ENCODE measurements at regions not wholly inside any gene's neighbourhood (a gene's known extent, or its start where the extent isn't known, plus 50 kb on each side); places are given as distances from the start of the nearest gene placed in this dataset.
"Not testable (repeated sequence)": the region's sequence is repeated elsewhere in the genome, so short reads cannot be mapped to it uniquely, and the experiment has no call there.

- no peak for DNase-seq
These were observed 293.4 kb upstream of the NR3C2 start for GRCh38 chr4:148735432-148736155.

DNA sequence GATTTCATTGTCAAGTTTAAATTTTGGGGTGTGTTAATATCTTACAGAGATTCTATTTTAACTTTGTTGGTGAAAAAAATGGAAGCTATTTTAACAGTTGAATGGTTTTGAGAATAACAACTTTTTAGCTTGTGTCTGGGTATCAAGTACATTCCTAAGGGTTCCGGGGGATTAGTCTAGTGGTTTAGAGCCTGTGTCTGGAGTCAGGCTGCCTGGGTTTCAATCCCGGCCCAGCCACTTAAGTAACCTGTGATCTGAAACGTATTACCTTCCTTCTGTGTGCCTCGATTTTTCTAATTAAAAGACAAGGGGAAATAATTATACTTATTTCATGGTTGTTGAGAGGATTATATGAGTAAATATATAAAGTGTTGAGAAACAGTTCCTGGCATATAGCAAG lies 288.6 kb upstream of the NR3C2 start:
- no peak for DNase-seq

GRCh38 chr4:148730082-148730640 lies 287.9 kb upstream of the NR3C2 start:
- no peak for DNase-seq

DNA sequence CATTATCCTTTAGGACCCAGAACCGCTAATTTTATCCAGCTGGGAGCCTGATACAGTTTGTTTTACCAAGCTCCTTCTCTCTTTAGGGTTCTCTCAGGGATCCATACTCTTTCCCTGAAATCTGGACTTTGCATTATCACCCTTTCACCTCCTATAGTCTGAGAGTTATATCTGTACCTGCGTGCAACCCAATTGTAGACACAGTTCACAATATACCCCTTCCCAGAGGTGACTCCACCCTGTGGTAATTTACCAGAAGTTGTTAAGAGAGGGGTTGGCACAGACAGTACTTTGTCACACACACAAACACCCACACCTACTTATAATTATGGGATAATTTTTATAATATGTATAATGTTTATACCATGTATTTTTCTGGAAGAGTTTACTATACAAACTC lies 275.8 kb upstream of the NR3C2 start:
- DNase-seq: no peak

DNA sequence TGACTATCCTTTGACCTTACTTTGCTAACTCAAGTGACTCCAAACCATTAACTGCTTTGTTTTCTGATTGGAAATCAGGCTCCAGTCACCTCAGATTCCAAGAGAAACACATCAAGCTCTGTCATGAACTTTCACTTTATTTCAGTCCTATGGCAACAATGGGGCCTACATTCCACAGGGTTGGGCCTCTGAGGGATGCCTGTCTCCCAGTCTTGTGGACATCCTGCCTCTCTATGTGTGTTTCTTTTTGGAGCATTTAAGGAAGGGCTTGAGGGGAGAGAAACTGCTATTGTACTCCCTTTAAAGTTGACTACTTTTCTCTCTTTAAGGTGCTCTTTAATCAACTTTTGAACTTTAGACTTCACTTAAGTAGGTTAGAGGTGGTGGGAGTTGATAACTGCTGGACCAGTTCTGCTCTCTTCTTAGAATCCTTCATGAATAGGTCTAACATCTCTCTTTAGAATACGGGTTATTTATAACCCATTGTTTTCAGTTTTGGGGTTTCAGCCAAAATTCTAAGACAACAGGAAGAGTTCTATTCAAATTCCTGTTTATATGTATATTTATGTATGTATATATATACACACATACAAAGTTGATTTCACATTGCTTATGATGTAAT lies 274.3 kb upstream of the NR3C2 start:
- DNase-seq: no peak

GRCh38 chr4:148704291-148704690 lies 262.1 kb upstream of the NR3C2 start:
- no peak for DNase-seq

DNA sequence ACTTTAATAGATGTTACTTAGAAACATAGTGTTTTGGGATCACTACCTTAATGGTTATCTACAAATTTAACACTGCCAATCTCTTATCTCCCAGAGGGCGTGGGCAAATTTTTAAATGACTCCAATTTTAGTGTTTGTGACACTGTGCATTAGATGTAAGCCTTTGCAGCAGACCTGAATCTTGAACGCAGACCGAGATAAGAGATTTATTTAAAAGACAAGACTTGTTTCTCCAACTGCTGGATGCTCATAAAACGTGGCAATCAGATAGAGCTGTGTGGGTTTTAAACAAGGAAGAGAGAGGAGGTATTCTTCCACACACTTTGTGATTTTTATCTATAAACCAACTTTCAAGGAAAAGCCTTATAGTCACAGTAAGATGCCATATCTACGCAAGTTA lies 252.5 kb upstream of the NR3C2 start:
- no peak for DNase-seq

GRCh38 chr4:148693913-148694649 lies 251.9 kb upstream of the NR3C2 start:
- no peak for DNase-seq

DNA sequence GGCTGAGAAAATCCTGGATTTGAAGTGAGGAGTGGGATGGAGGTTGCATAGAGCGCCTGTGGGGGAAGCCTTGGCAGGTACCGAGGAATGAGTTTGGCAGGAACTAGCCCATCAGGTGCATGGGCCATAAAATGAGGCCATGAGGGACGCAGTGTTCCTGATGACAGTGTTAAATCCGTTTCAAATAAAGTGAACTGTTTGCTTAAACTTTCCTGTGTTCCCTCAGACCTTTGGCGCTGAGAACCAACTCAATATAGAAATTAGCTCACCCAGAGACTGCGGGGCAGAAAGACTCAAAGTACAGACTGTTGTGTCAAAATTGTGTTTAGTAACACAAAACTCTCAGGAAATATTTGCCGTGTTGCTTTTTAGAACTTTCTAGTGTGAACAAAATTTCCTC lies 250.0 kb upstream of the NR3C2 start:
- no peak for DNase-seq

DNA sequence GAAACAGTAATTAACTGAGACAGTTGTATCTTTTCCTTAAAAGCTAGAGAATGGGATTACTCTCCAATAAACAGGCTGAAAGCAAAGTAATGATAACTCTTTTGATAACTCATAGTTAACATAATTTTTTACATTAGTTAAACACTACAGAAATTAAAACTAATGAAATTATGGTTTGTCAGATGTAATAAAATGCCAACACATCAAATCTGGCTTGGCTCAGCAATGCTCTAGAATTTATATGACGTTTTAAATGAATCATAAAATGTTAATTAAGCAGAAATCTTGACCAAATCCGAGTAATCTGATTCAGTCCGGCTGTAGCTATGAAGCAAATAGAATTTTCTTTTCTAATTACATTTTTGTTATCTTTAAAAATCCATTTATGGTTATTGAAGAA lies 244.2 kb upstream of the NR3C2 start:
- no peak for DNase-seq

DNA sequence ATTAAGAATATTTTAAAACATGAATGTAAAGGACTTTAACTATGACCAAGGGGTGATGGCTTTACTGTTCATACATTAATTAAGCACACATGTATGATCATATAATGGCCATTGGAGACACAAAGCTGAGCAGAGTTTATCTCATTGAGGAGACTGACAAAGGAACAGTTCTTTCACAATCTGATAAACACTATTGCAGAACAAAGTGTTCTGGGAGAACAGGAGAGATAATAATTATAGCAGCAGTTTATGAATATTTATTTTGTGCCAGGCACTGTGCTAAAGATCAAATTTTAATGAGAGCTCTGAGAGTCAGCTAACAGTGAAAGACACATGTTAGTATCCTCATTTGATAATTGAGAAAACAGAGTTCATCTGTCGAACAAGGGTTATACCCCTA lies 242.4 kb upstream of the NR3C2 start:
- DNase-seq: no peak

- DNase-seq: no peak
These were observed 238.7 kb upstream of the NR3C2 start for GRCh38 chr4:148680884-148681283.

GRCh38 chr4:148676344-148676743 lies 234.1 kb upstream of the NR3C2 start:
- DNase-seq: no peak

- DNase-seq: no peak
These were observed 232.7 kb upstream of the NR3C2 start for GRCh38 chr4:148674876-148675275.

DNA sequence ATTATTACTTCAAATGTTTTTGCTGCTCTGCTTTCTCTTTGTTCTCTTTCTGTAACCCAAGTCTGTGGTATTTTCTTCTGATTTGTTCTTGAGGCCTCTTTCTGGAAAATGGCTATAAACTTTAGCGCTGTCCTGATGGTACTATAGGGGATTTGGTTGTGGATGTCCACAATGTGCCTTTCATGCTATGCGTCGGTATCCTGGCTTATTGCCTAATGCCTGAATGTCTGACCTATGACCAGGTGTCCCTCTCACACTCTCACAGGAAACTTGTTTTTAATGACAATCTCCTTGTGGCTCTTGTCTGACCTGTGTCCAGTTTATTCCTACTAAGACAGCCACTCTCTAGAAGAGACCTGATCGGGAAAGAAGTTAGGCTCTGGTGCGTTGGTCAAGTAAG lies 222.4 kb upstream of the NR3C2 start:
- peak in 1 of 3 donors; percentile 0 for DNase-seq

GRCh38 chr4:148654131-148654530 lies 211.9 kb upstream of the NR3C2 start:
- DNase-seq: no peak

DNA sequence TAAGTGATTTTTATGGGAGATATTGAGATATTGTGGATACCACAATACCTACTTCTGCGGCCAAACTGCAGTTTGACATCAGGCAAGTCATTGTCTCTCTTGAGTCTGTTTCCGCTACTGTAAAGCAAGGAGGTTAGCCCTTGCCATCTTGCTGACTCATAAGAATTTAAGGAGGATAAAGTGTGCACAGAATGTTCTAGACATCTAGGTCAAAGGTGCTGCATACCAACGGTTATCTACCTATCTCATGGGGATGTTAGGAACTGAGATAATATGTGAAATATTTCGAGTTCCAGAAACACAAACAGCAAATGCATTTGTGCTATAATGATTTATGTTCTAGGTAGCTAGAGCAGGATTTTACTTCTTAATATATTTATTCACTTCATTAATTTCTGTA lies 211.5 kb upstream of the NR3C2 start:
- no peak for DNase-seq

GRCh38 chr4:148651991-148652390 lies 209.8 kb upstream of the NR3C2 start:
- no peak for DNase-seq

DNA sequence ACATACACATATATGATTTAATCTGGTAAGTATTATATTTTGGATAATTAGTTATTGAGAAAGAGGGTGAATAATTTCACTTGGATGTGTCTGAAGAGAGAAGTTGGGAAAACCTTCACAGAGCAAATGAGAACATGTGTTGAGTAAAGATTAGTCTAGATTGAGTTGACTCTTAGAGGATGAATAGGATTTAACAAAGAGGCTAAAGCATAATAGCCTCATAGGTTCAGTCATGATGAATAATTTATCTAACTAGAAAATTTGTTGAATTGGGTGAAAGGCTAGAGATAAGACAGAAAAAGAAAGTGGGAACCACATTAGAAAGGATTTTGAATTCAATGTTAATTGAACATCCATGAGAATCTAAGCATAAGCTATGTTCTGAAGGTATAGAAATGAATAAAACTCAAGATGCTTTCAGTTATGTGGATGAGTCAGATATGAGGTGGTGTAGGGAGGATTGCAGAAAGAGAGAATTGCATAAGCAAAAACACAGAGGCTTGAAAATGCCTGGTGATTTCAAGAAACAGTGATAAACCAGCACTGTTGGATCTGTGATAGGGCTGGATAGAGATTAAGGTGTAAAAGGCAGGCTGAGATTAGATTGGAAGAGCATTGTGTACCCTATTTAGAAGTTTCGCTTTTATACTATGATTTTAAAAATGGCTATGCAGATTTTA lies 207.6 kb upstream of the NR3C2 start:
- DNase-seq: no peak

DNA sequence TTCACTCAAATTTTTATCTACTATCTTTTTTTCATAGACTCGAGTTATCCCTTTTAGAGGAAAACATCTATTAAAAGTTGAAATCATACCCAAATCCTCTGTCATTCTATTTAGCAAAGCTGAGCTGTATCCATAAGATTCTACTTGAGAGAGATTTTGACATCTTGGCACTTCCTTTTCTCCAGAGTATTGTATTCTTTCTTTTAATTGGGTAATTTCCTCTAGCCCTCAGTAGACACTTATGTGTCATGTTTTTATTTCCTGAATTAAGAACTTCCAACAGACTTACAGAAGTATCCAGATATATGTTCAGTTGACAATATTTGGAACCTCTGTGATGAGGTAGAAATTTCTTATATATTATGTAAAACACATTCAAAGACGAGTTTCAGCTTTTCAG lies 201.6 kb upstream of the NR3C2 start:
- DNase-seq: no peak

DNA sequence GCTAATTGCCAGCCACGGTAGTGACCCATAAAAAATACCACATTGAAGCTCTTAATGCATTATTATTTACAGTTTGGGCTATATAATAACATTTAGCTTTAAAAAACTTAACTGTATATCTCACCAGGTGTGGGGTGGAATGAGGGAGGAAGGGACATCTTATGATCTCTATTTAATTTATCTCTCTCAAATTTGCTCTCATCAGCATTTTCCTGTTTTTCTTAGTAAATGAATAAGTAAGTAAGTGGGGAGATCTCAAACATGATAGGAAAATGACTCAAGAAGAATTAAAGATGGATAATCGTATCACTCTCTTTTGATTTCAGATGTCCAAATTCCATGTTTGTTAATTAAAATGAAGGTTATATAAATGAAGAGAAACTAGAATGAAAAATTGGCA lies 200.7 kb upstream of the NR3C2 start:
- DNase-seq: no peak

GRCh38 chr4:148638079-148638478 lies 195.9 kb upstream of the NR3C2 start:
- not testable (repeated sequence) for DNase-seq

- not testable (repeated sequence) for DNase-seq
These were observed 195.2 kb upstream of the NR3C2 start for GRCh38 chr4:148637453-148637852.

Data from suppressor macrophage treated with lipopolysaccharide for 1 hour (primary cell).